HEK293T (cell line): ENCODE measurements at regions not wholly inside any gene's neighbourhood (a gene's known extent, or its start where the extent isn't known, plus 50 kb on each side); places are given as distances from the start of the nearest gene placed in this dataset.

Source experiments
- CTCF ChIA-PET: fragments of 350-600 bp; formaldehyde crosslinking; extraction: SDS; loops from one replicate; lab custom pipeline; 2021; ENCODE audit warnings: antibody characterized with exemption, inconsistent platforms; lab: Yijun Ruan, JAX
- POLR2A ChIA-PET: fragments of 350-600 bp; formaldehyde crosslinking; extraction: SDS; loops from one replicate; lab custom pipeline; 2020; ENCODE audit warnings: antibody characterized with exemption, inconsistent platforms; lab: Yijun Ruan, JAX
- DNase-seq: peaks from one replicate; pipeline ENCODE4 v3.0.0; 2012; ENCODE audit warnings: mixed read lengths; ENCODE audit errors: extremely low spot score
- ARNT ChIP-seq: fragments of 450-650 bp; IDR thresholded peaks from 2 replicates; pipeline ENCODE4 v1.6.1; 2017; ENCODE audit warnings: mild to moderate bottlenecking
- BHLHE40 ChIP-seq: fragments of 450-650 bp; IDR thresholded peaks from 2 replicates; pipeline ENCODE4 v1.6.1; 2016; ENCODE audit warnings: mild to moderate bottlenecking, moderate library complexity, borderline replicate concordance
- CTBP1 ChIP-seq: fragments of 450-650 bp; IDR thresholded peaks from 2 replicates; pipeline ENCODE4 v1.6.1; 2016; ENCODE audit warnings: borderline replicate concordance
- ELF4 ChIP-seq: fragments of 450-650 bp; IDR thresholded peaks from 2 replicates; pipeline ENCODE4 v1.6.1; 2017; ENCODE audit warnings: antibody characterized with exemption
- FOXA1 ChIP-seq: fragments of 450-650 bp; IDR thresholded peaks from 2 replicates; pipeline ENCODE4 v1.6.1; 2016; ENCODE audit warnings: mild to moderate bottlenecking
- FOXK2 ChIP-seq: fragments of 450-650 bp; IDR thresholded peaks from 2 replicates; pipeline ENCODE4 v1.6.1; 2016; ENCODE audit warnings: mild to moderate bottlenecking
- FOXM1 ChIP-seq: fragments of 450-650 bp; IDR thresholded peaks from 2 replicates; pipeline ENCODE4 v1.6.1; 2017; ENCODE audit warnings: mild to moderate bottlenecking, borderline replicate concordance
- HDGF ChIP-seq: fragments of 450-650 bp; IDR thresholded peaks from 2 replicates; pipeline ENCODE4 v1.6.1; 2017; ENCODE audit warnings: antibody characterized with exemption, borderline replicate concordance
- L3MBTL2 ChIP-seq: fragments of 450-650 bp; conservative IDR thresholded peaks from 2 replicates; pipeline ENCODE4 v1.6.1; 2016; ENCODE audit warnings: mild to moderate bottlenecking
- LEF1 ChIP-seq: fragments of 450-650 bp; IDR thresholded peaks from 2 replicates; pipeline ENCODE4 v1.6.1; 2017; ENCODE audit warnings: mild to moderate bottlenecking, borderline replicate concordance
- NFRKB ChIP-seq: fragments of 450-650 bp; IDR thresholded peaks from 2 replicates; pipeline ENCODE4 v1.6.1; 2016; ENCODE audit warnings: mild to moderate bottlenecking, moderate library complexity
- SP1 ChIP-seq: fragments of 450-650 bp; IDR thresholded peaks from 2 replicates; pipeline ENCODE4 v1.6.1; 2017
- SUZ12 ChIP-seq: fragments of 450-650 bp; IDR thresholded peaks from 2 replicates; pipeline ENCODE4 v1.6.1; 2016; ENCODE audit warnings: mild to moderate bottlenecking
- TARDBP ChIP-seq: fragments of 450-650 bp; IDR thresholded peaks from 2 replicates; pipeline ENCODE4 v1.6.1; 2016
- ZNF384 ChIP-seq: fragments of 450-650 bp; IDR thresholded peaks from 2 replicates; pipeline ENCODE4 v1.6.1; 2016
- TF ChIP-seq, protein P1 (sequence below): fragments of 450-650 bp; IDR thresholded peaks from 2 replicates; pipeline ENCODE4 v1.6.1; 2016

DNA sequence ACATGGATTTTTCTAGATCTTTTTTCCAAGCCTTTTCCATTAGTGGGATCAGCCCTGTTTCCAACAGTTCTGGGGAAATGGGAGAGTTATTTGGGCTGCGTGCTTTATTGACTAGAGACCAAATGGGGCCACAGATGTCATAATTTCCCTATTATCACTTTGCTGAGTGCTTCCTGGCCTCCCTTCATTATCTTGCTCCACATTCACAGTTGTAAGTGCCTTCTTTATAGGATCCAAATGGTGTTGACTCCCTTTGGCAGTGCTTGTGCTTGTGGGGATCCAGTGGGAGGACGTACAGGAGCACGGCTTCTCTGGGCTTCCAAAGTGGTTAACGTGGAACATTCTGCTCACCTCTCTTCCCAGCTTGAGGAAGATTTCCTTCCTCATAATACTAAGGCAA is 141.0 kb upstream of the RMST start:
- CTCF ChIA-PET, result no interaction called here
- POLR2A ChIA-PET, result no interaction called here
- TF ChIP-seq ARNT, result no peak
- no peak for TF ChIP-seq L3MBTL2
- no peak for TF ChIP-seq SP1
- TF ChIP-seq FOXM1, result no peak
- TF ChIP-seq CTBP1, result no peak
- no peak for TF ChIP-seq ELF4
- no peak for TF ChIP-seq TARDBP
- TF ChIP-seq, protein P1, sequence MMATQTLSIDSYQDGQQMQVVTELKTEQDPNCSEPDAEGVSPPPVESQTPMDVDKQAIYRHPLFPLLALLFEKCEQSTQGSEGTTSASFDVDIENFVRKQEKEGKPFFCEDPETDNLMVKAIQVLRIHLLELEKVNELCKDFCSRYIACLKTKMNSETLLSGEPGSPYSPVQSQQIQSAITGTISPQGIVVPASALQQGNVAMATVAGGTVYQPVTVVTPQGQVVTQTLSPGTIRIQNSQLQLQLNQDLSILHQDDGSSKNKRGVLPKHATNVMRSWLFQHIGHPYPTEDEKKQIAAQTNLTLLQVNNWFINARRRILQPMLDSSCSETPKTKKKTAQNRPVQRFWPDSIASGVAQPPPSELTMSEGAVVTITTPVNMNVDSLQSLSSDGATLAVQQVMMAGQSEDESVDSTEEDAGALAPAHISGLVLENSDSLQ, result no peak
- no peak for TF ChIP-seq FOXA1
- TF ChIP-seq ZNF384, result no peak
- TF ChIP-seq NFRKB, result no peak
- no peak for TF ChIP-seq BHLHE40
- no peak for TF ChIP-seq FOXK2
- TF ChIP-seq LEF1, result no peak
- TF ChIP-seq SUZ12, result no peak
- no peak for TF ChIP-seq HDGF

DNA sequence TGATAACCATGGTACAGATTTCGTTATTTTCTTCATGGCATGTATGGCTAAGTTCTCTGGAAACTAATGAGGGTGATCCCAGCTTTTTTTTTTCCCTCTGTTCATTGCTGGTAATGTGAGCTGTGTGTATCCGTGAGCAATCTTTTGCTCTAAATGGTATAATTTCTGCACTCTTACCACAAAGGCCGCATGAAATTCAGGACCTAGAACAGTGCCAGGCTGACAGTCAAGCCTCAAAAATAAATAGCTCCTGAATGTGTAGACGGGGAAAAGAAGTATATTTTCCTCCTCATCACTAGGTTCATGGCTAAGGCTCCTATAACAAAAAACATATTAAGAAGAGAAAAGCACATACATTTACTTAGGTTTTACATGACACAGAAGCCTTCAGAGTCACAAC is 140.2 kb upstream of the RMST start:
- POLR2A ChIA-PET, result no interaction called here
- DNase-seq, result no peak
- CTCF ChIA-PET, result no interaction called here
- TF ChIP-seq ELF4 (no peak), BHLHE40 (no peak), TARDBP (no peak), FOXA1 (no peak), FOXM1 (no peak), SP1 (no peak), SUZ12 (no peak), LEF1 (no peak), FOXK2 (no peak), HDGF (no peak), ZNF384 (no peak), NFRKB (no peak), ARNT (no peak)
- TF ChIP-seq, protein P1, result no peak

More for the DNA sequence above, 141.0 kb upstream of the RMST start:
- no peak for DNase-seq

DNA sequence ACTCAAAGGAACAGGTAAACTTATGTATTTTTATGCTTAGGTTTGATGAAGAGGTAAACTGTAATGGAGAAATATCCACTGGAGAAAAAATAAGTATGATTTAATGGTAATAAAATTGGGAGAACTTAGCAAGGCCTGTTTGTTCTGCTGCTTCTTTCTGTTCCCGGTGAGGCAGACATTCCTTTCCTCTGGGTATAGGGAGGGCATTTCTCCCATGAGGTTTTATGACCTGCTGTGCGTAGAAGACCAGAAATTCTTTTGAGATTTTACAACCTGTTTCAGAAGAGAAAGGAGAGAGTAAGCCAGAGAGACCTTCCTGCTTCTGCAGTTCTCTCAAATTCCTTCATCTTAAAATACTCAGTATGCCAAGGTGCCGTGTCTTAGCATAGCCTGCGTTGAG is 139.4 kb upstream of the RMST start:
- ChIA-PET POLR2A (no interaction called here), CTCF (no interaction called here)
- DNase-seq, result no peak
- TF ChIP-seq L3MBTL2 (no peak), SP1 (no peak), FOXK2 (no peak)

DNA sequence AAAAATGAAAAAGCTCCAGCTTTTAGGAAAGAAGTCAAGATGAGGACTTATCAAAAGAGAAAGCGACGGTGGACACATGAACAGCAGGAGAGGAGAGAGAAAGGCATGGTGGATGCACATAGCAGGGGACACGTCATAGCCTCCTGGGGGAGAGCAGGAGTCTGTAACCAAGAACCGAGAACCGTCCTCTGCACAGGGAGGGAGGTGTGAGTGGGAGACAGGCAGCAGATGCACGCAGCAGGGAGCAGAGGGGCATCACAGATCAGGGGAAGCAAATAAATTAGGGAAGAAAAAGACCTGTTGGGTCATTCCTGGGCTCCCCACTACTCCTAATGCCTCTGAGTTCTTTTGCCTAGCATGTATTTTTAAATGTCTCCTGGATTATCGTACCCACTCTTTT is 138.1 kb upstream of the RMST start:
- no peak for TF ChIP-seq NFRKB
- TF ChIP-seq ZNF384, result no peak
- no peak for TF ChIP-seq CTBP1
- TF ChIP-seq FOXK2, result no peak
- TF ChIP-seq ARNT, result no peak
- TF ChIP-seq LEF1, result no peak
- TF ChIP-seq SUZ12, result no peak
- TF ChIP-seq ELF4, result no peak
- no peak for TF ChIP-seq L3MBTL2
- CTCF ChIA-PET, result no interaction called here
- no peak for DNase-seq
- POLR2A ChIA-PET, result no interaction called here

DNA sequence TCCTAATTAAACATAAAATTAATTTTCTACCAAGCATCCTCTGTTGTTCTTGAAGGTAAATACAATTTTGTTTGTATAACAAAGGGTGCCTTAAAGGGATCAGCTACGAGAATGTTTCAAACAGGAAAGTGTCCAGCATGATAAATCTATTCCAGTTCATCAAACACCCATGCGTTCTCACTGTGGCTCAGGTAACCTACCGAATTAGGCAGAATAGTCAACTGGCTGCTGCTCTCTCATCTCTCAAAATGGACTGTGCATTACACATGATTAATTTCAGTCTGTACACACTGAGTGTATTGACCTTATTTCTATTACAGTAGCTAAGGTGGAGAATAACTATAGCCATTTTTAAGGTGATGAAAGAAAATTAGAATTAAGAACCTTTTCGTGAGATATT is 127.5 kb upstream of the RMST start:
- ChIA-PET CTCF (no interaction called here), POLR2A (no interaction called here)
- DNase-seq, result no peak
- TF ChIP-seq L3MBTL2 (no peak), HDGF (no peak), BHLHE40 (no peak), ELF4 (no peak), CTBP1 (no peak), NFRKB (no peak), ARNT (no peak), FOXK2 (no peak), FOXA1 (no peak), LEF1 (no peak), FOXM1 (no peak), SP1 (no peak), ZNF384 (no peak), SUZ12 (no peak), TARDBP (no peak)
- TF ChIP-seq, protein P1, result no peak

DNA sequence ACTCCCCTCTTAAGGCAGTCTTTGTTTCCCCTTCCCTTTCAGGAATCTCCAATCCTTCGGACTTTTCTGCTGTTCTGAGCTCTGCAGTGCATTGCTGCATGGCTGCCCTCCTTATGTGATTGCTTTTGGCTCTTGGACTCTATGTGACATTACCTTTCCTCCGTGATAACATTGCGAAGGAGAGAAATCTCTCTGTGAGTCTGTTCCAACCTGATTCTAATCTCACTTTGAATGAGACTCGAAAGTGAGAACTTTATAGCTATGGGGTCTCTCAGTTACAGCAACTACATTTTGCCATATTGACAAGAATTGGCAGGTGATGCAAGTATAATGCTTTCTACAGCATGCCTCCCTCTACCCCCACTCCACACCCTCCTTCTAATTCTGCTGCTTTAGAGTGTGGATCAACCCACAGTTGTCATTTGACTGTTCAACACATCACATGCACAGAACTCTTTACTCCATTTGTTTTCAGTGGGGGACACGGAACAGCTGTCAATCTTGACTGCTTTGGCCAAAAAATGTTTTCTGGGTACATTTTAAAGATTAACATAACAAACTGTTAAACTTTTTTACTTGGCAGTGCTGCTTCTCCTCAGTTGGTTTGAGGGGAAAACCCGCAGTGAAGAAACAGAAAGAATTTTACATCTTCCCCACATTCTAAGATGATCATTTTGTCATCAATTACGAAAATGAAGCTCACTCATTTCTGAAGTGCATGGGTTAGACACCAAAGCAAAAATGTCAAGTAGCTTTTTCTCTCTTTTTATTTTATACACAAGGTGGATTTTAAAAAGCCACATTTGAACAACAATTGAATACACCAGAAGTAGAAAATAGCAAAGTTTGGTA is 125.5 kb upstream of the RMST start:
- TF ChIP-seq FOXA1 (no peak), FOXK2 (no peak), ARNT (no peak), SP1 (no peak), LEF1 (no peak), SUZ12 (no peak), HDGF (no peak), BHLHE40 (no peak), ELF4 (no peak), ZNF384 (no peak), L3MBTL2 (no peak), NFRKB (no peak)
- TF ChIP-seq, protein P1, result no peak
- no peak for DNase-seq
- ChIA-PET POLR2A (no interaction called here), CTCF (interaction anchor here (0.6 kb wide), 1 partner anchor 25 kb away, joined by 9 read pairs; no protein-coding TSS in a partner anchor)
